BLaER1 (cell line): ENCODE measurements at regions not wholly inside any gene's neighbourhood (a gene's known extent, or its start where the extent isn't known, plus 50 kb on each side); places are given as distances from the start of the nearest gene placed in this dataset.

Experiments
- H3K27ac ChIP-seq: shearing (Covaris generic); formaldehyde crosslinking; 2 replicates; pipeline ENCODE4 v1.8.1; 2022
- H3K27me3 ChIP-seq: shearing (Covaris generic); formaldehyde crosslinking; 2 replicates; pipeline ENCODE4 v1.8.1; 2022
- H3K36me3 ChIP-seq: shearing (Covaris generic); formaldehyde crosslinking; 2 replicates; pipeline ENCODE4 v1.8.1; 2022
- H3K4me1 ChIP-seq: shearing (Covaris generic); formaldehyde crosslinking; 2 replicates; pipeline ENCODE4 v1.8.1; 2022
- H3K4me2 ChIP-seq: shearing (Covaris generic); formaldehyde crosslinking; 2 replicates; pipeline ENCODE4 v1.8.1; 2022
- H3K4me3 ChIP-seq: shearing (Covaris generic); formaldehyde crosslinking; 2 replicates; pipeline ENCODE4 v1.8.1; 2022
- H3K9ac ChIP-seq: shearing (Covaris generic); formaldehyde crosslinking; 2 replicates; pipeline ENCODE4 v1.8.1; 2022
- H3K9me3 ChIP-seq: shearing (Covaris generic); formaldehyde crosslinking; 2 replicates; pipeline ENCODE4 v1.8.1; 2022
- H4K20me1 ChIP-seq: shearing (Covaris generic); formaldehyde crosslinking; 2 replicates; pipeline ENCODE4 v1.8.1; 2022
- Cebpa-rat ChIP-seq: shearing (Covaris generic); IDR thresholded peaks from 2 replicates; pipeline ENCODE4 v1.8.1; 2022

DNA sequence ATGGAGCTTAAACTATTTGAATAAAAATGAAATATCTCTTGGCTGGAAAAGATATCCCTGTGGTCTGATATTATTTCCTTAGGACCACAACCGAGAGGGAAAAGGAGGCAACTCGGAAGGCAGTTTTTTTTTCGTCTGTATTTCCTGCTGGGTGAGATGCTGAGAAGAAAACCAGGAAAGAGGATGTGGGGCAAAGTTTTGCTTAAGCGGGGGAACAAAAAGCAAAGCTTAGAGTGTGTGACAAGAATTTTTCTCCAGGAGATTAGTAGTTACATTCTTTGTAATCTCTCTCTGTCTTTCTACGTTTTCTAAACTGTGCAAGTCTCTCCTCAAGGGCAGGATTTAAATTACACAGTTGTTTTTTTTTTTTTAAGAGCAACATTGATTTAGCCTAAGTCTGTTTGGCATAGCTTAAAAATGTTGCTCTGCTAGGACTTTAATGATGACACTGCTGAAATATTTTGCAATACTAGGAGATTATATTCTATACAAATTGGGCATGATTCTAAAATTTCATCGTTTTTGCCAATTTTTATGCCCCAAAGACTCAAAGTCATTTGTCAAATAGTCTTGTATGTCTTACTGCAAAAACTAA lies 258.5 kb downstream of the KCNS3 start:
- H3K4me2 ChIP-seq = no peak overlapping the region
- no peak for TF ChIP-seq Cebpa-rat
- H3K36me3 ChIP-seq = no peaks in the 10 kb centered on the region
- no peaks in the 10 kb centered on the region for H3K27me3 ChIP-seq
- H3K4me3 ChIP-seq = no peak overlapping the region
- peaks cover 7% of the 10 kb centered on the region; the same call in 1 of the 2 replicates for H3K9me3 ChIP-seq
- H3K4me1 ChIP-seq = peaks cover 14% of the 10 kb centered on the region
- H3K9ac ChIP-seq = no peak overlapping the region
- H4K20me1 ChIP-seq = no peaks in the 10 kb centered on the region
- H3K27ac ChIP-seq = no peak overlapping the region

DNA sequence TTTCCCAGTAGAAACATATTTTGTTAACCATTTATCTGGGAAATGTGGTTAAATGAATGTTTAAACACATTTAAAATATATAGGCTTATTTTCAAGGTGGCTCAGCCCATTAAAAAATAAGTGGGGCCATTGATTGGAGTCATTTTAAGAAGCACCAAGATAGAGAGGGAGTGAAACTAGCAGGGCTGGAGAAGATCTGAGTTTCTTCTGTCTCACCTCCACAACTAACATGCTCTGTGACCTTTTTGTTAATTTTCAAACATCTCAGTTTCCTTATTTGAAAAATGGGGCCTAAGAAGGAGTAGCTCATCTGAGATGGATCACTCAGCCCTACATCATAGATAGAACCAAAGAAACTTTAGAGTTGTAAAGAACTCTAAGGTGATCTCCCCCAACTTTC lies 254.8 kb downstream of the KCNS3 start:
- no peaks in the 10 kb centered on the region for H4K20me1 ChIP-seq
- H3K4me3 ChIP-seq = no peak overlapping the region
- H3K9ac ChIP-seq = no peak overlapping the region
- no peak overlapping the region for H3K27ac ChIP-seq
- H3K9me3 ChIP-seq = no peaks in the 10 kb centered on the region
- no peaks in the 10 kb centered on the region for H3K27me3 ChIP-seq
- no peaks in the 10 kb centered on the region for H3K36me3 ChIP-seq
- peaks cover 14% of the 10 kb centered on the region for H3K4me1 ChIP-seq
- peak overlapping the region; percentile 7; the same call in 1 of the 2 replicates for H3K4me2 ChIP-seq
- TF ChIP-seq Cebpa-rat = no peak

DNA sequence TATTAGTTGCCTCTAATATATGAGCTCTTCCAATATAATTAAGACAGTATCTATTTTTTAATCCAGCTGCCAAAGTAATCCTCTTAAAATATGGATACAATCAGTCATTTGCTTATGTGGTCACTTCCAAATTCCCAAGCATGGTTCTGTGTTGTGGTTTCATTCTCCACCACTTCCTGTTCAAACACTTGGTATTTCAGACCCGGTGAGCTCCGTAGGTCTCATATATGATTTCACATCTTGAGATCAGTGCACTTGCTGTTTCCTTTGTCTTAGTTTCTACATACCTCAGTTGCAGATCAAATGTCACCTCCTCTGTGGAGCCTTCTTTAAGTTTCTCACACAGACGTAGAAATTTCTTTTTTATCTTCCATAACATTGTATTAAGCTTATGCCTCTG lies 254.2 kb downstream of the KCNS3 start:
- peak overlapping the region; percentile 7; the same call in 1 of the 2 replicates for H3K4me2 ChIP-seq
- peaks cover 14% of the 10 kb centered on the region for H3K4me1 ChIP-seq
- H3K27me3 ChIP-seq = no peaks in the 10 kb centered on the region
- no peak overlapping the region for H3K27ac ChIP-seq
- H3K9me3 ChIP-seq = no peaks in the 10 kb centered on the region
- no peak for TF ChIP-seq Cebpa-rat
- no peaks in the 10 kb centered on the region for H3K36me3 ChIP-seq
- H3K4me3 ChIP-seq = no peak overlapping the region
- H4K20me1 ChIP-seq = no peaks in the 10 kb centered on the region
- no peak overlapping the region for H3K9ac ChIP-seq

DNA sequence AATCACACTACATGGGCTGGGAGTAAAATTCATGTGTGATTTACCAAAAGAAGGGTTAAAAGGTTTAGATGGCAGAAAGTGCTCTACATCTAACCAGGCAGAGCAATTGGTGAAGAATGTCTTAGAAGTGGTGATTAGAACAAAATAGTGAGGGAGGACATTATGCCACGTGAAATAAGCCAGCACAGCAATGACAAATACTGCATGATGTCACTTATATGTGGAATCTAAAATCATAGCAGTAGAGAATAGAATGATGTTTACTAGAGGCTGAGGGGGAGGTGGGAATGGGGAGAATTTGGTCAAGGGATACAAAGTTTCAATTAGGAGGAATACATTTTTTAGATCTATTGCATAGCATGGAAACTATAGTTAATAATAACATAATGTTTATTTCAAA lies 253.3 kb downstream of the KCNS3 start:
- Histone ChIP-seq H3K36me3 (no peaks in the 10 kb centered on the region), H3K4me2 (no peak overlapping the region), H3K27ac (no peak overlapping the region), H3K9me3 (no peaks in the 10 kb centered on the region), H3K27me3 (no peaks in the 10 kb centered on the region), H3K4me1 (peaks cover 9% of the 10 kb centered on the region), H3K9ac (no peak overlapping the region), H4K20me1 (no peaks in the 10 kb centered on the region), H3K4me3 (no peak overlapping the region)
- TF ChIP-seq Cebpa-rat = no peak

DNA sequence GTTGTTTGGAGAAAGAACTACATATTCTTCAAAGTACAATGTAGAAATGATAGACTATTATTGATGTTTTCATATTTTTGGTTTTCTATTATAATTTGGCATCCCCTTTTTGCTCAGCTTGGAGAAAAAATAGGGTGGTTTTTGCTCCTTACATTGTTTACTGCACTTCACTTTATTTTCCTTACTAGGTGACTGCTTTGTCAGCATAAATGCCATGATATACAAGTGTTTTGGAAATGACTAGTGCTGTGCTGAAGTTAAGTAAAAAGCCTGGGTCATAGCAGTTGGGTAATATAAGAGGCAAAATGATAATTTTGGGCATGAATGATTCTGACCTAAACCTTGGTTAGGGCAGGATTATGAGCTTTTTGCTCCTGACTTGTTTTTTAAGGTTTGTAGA lies 250.9 kb downstream of the KCNS3 start:
- no peaks in the 10 kb centered on the region for H3K36me3 ChIP-seq
- no peak overlapping the region for H3K4me2 ChIP-seq
- no peak for TF ChIP-seq Cebpa-rat

DNA sequence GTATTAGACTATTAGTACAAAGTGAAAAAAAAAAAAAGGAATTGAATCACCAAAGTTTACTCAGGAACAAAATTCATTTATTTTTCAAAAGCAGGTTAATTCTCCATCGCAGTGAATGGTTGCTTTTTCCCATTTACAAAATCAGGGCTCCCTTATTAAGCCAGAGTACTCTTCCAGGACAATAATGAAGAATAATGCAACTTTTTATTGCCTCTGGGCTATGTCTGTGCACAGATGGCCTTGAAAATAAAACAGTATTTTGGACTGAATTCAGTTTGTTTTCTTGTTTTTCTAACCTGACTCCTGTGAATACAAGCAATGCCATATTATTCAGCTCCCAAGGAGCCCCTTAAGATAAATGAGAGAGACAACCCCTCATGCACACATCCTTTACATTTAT lies 246.8 kb downstream of the KCNS3 start:
- H4K20me1 ChIP-seq = no peaks in the 10 kb centered on the region
- peaks cover 5% of the 10 kb centered on the region; the same call in 1 of the 2 replicates for H3K4me1 ChIP-seq
- no peaks in the 10 kb centered on the region for H3K36me3 ChIP-seq
- H3K4me2 ChIP-seq = no peak overlapping the region
- no peak overlapping the region for H3K9ac ChIP-seq
- no peaks in the 10 kb centered on the region for H3K9me3 ChIP-seq
- TF ChIP-seq Cebpa-rat = no peak
- H3K27ac ChIP-seq = no peak overlapping the region
- no peaks in the 10 kb centered on the region for H3K27me3 ChIP-seq
- no peak overlapping the region for H3K4me3 ChIP-seq

More for the DNA sequence above, 250.9 kb downstream of the KCNS3 start:
- Histone ChIP-seq H3K27me3 (no peaks in the 10 kb centered on the region), H3K9me3 (no peaks in the 10 kb centered on the region), H4K20me1 (no peaks in the 10 kb centered on the region), H3K4me3 (no peak overlapping the region), H3K27ac (no peak overlapping the region), H3K4me1 (peaks cover 8% of the 10 kb centered on the region), H3K9ac (no peak overlapping the region)

DNA sequence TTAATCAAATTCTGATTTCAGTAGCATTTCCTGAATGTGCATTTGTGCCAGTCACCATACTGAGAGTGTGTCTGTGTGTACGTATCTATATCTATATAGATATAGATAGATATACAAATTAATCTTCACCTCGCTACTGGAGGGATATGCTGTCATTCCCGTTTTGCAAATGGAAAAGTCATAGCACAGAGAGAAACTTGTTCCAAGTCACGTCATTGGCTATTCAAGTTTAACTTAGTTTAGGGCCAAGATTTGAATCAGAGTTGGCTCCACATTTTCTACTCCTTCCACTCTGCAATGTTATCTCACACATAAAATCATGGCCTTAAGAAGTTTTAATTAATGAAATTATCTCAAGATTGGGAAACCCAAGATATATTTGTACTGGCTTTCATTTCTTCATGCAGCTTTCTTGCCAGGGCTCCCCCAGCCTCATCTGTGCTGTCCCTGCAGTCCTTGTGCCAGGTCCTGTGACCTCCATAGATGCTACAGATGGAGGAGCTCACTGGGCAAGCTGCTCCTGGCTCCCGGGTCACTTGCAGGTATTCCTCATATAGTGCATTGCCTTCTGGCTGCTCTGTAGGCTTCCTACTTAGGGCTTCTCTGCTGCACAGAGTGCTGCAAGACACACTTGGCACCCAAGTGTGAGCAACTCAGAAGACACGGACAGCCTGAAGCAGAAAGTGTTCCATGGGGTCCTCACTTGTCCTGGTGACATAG lies 245.8 kb downstream of the KCNS3 start:
- no peak overlapping the region for H3K9ac ChIP-seq
- no peak overlapping the region for H3K4me3 ChIP-seq
- H3K9me3 ChIP-seq = no peaks in the 10 kb centered on the region
- H3K36me3 ChIP-seq = no peaks in the 10 kb centered on the region
- no peaks in the 10 kb centered on the region for H4K20me1 ChIP-seq
- peaks cover 5% of the 10 kb centered on the region; the same call in 1 of the 2 replicates for H3K4me1 ChIP-seq
- H3K27me3 ChIP-seq = no peaks in the 10 kb centered on the region
- H3K4me2 ChIP-seq = no peak overlapping the region
- no peak for TF ChIP-seq Cebpa-rat
- no peak overlapping the region for H3K27ac ChIP-seq

DNA sequence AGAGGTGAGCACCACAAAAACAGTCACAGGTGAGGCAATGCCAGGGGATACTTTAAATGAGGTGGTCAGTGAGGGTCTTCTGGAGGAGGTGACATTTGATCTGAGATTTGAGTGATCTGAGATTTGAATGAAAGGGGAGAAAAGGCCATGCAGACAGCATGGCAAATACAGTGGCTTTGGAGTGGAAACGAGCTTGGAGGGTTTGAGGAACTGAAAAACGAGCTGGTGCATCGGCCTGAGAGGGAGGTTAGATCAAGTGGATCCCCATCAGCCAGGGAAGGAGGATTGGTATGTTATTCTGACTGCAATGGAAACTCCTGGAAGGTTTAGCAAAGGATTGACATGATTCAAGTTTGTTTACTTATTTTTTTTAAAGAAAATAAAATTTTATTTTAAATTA lies 245.1 kb downstream of the KCNS3 start:
- no peaks in the 10 kb centered on the region for H3K36me3 ChIP-seq
- H3K9ac ChIP-seq = no peak overlapping the region
- no peak for TF ChIP-seq Cebpa-rat
- no peaks in the 10 kb centered on the region for H3K9me3 ChIP-seq
- no peaks in the 10 kb centered on the region for H3K27me3 ChIP-seq
- H3K4me2 ChIP-seq = no peak overlapping the region
- H3K4me1 ChIP-seq = peaks cover 5% of the 10 kb centered on the region; the same call in 1 of the 2 replicates
- no peak overlapping the region for H3K27ac ChIP-seq
- H4K20me1 ChIP-seq = no peaks in the 10 kb centered on the region
- no peak overlapping the region for H3K4me3 ChIP-seq

DNA sequence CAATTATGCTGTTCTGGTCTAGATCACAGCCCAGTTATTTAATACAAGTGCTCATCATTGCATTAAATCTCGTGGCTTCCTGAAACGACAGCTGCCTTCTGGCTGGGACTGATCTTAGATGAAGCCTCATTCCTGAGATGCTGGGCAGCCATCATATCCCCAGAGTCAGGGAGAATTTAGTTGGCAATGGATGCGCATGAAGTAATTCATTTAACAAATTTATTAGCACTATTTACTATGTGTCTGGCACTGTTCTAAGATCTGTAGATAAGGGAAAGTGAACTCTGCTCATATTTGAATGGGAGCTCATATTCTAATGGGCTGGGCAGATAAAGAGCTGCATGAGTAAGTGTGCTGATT lies 244.7 kb downstream of the KCNS3 start:
- Histone ChIP-seq H3K27ac (no peak overlapping the region), H3K4me1 (peaks cover 5% of the 10 kb centered on the region; the same call in 1 of the 2 replicates), H3K9ac (no peak overlapping the region), H3K9me3 (no peaks in the 10 kb centered on the region), H3K27me3 (no peaks in the 10 kb centered on the region), H3K4me3 (no peak overlapping the region), H3K36me3 (no peaks in the 10 kb centered on the region), H3K4me2 (no peak overlapping the region), H4K20me1 (no peaks in the 10 kb centered on the region)
- no peak for TF ChIP-seq Cebpa-rat

DNA sequence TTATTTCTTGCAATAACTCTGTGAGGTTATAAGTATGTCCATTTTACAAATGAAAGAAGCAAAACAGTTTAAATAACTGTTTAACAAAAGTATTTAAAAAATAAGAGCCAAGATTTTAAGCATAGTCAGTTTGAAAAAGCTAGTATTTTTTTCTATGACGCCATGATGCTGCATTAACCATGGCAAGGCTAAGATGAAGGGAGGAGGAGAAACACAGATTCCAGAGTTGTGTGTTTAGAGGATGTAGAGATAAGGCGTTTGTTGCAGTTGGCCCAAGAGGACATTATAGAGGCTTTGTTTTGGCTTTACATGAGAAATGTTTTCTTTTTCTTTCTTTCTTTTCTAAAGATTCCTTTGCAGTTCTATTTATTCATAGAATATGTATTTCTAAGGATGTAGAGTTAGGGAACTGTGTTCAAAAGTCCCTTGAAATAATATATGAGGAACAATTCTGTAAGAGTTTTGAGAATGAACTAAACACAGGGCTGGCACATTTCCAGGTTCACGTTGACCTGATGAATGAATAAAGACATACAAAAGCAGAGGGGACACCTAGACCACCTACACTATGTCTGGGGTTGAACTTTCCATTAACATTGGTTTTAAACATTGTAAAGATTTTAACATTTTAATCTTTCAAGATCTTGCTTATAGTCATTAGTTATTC lies 244.2 kb downstream of the KCNS3 start:
- no peak overlapping the region for H3K4me3 ChIP-seq
- H3K9ac ChIP-seq = no peak overlapping the region
- H3K27ac ChIP-seq = no peak overlapping the region
- H3K9me3 ChIP-seq = no peaks in the 10 kb centered on the region
- peaks cover 5% of the 10 kb centered on the region; the same call in 1 of the 2 replicates for H3K4me1 ChIP-seq
- H3K4me2 ChIP-seq = no peak overlapping the region
- H3K27me3 ChIP-seq = no peaks in the 10 kb centered on the region
- TF ChIP-seq Cebpa-rat = no peak
- H4K20me1 ChIP-seq = no peaks in the 10 kb centered on the region
- H3K36me3 ChIP-seq = no peaks in the 10 kb centered on the region
